ENCODE measurements at regions not wholly inside any gene's neighbourhood (a gene's known extent, or its start where the extent isn't known, plus 50 kb on each side); places are given as distances from the start of the nearest gene placed in this dataset.

- TF ChIP-seq, protein P1, sequence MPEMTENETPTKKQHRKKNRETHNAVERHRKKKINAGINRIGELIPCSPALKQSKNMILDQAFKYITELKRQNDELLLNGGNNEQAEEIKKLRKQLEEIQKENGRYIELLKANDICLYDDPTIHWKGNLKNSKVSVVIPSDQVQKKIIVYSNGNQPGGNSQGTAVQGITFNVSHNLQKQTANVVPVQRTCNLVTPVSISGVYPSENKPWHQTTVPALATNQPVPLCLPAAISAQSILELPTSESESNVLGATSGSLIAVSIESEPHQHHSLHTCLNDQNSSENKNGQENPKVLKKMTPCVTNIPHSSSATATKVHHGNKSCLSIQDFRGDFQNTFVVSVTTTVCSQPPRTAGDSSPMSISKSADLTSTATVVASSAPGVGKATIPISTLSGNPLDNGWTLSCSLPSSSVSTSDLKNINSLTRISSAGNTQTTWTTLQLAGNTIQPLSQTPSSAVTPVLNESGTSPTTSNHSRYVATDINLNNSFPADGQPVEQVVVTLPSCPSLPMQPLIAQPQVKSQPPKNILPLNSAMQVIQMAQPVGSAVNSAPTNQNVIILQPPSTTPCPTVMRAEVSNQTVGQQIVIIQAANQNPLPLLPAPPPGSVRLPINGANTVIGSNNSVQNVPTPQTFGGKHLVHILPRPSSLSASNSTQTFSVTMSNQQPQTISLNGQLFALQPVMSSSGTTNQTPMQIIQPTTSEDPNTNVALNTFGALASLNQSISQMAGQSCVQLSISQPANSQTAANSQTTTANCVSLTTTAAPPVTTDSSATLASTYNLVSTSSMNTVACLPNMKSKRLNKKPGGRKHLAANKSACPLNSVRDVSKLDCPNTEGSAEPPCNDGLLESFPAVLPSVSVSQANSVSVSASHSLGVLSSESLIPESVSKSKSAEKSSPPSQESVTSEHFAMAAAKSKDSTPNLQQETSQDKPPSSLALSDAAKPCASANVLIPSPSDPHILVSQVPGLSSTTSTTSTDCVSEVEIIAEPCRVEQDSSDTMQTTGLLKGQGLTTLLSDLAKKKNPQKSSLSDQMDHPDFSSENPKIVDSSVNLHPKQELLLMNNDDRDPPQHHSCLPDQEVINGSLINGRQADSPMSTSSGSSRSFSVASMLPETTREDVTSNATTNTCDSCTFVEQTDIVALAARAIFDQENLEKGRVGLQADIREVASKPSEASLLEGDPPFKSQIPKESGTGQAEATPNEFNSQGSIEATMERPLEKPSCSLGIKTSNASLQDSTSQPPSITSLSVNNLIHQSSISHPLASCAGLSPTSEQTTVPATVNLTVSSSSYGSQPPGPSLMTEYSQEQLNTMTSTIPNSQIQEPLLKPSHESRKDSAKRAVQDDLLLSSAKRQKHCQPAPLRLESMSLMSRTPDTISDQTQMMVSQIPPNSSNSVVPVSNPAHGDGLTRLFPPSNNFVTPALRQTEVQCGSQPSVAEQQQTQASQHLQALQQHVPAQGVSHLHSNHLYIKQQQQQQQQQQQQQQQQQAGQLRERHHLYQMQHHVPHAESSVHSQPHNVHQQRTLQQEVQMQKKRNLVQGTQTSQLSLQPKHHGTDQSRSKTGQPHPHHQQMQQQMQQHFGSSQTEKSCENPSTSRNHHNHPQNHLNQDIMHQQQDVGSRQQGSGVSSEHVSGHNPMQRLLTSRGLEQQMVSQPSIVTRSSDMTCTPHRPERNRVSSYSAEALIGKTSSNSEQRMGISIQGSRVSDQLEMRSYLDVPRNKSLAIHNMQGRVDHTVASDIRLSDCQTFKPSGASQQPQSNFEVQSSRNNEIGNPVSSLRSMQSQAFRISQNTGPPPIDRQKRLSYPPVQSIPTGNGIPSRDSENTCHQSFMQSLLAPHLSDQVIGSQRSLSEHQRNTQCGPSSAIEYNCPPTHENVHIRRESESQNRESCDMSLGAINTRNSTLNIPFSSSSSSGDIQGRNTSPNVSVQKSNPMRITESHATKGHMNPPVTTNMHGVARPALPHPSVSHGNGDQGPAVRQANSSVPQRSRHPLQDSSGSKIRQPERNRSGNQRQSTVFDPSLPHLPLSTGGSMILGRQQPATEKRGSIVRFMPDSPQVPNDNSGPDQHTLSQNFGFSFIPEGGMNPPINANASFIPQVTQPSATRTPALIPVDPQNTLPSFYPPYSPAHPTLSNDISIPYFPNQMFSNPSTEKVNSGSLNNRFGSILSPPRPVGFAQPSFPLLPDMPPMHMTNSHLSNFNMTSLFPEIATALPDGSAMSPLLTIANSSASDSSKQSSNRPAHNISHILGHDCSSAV (CRISPR knock-in tag; IDR thresholded peaks at IDR 0.05; ENCODE audit: borderline replicate concordance): no peak
- TF ChIP-seq ZNF737 (CRISPR knock-in tag; IDR thresholded peaks at IDR 0.05; ENCODE audit: borderline replicate concordance) (no peak), FOXP1 (IDR thresholded peaks at IDR 0.05) (peak; percentile 96), FOXP1 (CRISPR knock-in tag; IDR thresholded peaks at IDR 0.05) (peak; percentile 100), SP5 (CRISPR knock-in tag; IDR thresholded peaks at IDR 0.05; ENCODE audit: borderline replicate concordance, low read depth) (peak; percentile 93), ISL2 (CRISPR knock-in tag; IDR thresholded peaks at IDR 0.05) (peak; percentile 99), ZNF124 (CRISPR knock-in tag; IDR thresholded peaks at IDR 0.05) (no peak), REST (IDR thresholded peaks at IDR 0.05; ENCODE audit: borderline replicate concordance in 1 of 2, low read depth in 1 of 2, low read length in 2 of 2) (peak in 1 of 2 experiments; percentile 65; a peak in 1 of 4 replicates), ZNF747 (CRISPR knock-in tag; IDR thresholded peaks at IDR 0.05; ENCODE audit: borderline replicate concordance) (peak; percentile 80; the same call in 1 of the 2 replicates), SRSF4 (IDR thresholded peaks at IDR 0.05; ENCODE audit: low read depth, low read length, poor library complexity, severe bottlenecking) (no peak), HOXA3 (CRISPR knock-in tag; IDR thresholded peaks at IDR 0.05) (peak; percentile 49), ZNF350 (CRISPR knock-in tag; IDR thresholded peaks at IDR 0.05; ENCODE audit: borderline replicate concordance, low read depth) (no peak), MZF1 (CRISPR knock-in tag; IDR thresholded peaks at IDR 0.05; ENCODE audit: borderline replicate concordance) (no peak), MLX (CRISPR knock-in tag; IDR thresholded peaks at IDR 0.05) (peak; percentile 77), NFIC (IDR thresholded peaks at IDR 0.05; ENCODE audit: low read length) (peak; percentile 93), SAP130 (CRISPR knock-in tag; IDR thresholded peaks at IDR 0.05; ENCODE audit: low read depth) (peak; percentile 76)
- TF ChIP-seq, protein P2, sequence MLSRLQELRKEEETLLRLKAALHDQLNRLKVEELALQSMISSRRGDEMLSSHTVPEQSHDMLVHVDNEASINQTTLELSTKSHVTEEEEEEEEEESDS (CRISPR knock-in tag; IDR thresholded peaks at IDR 0.05; ENCODE audit: borderline replicate concordance): 0 out of 2 replicates have a peak, but pooled peaks have one; percentile 55
Observed at GRCh38 chr1:25168193-25169071, 63.9 kb downstream of the SYF2 start (continued).

Data from HepG2 (cell line).